ENCODE measurements at regions not wholly inside any gene's neighbourhood (a gene's known extent, or its start where the extent isn't known, plus 50 kb on each side); places are given as distances from the start of the nearest gene placed in this dataset.
"Not testable (repeated sequence)": the region's sequence is repeated elsewhere in the genome, so short reads cannot be mapped to it uniquely, and the experiment has no call there.

DNA sequence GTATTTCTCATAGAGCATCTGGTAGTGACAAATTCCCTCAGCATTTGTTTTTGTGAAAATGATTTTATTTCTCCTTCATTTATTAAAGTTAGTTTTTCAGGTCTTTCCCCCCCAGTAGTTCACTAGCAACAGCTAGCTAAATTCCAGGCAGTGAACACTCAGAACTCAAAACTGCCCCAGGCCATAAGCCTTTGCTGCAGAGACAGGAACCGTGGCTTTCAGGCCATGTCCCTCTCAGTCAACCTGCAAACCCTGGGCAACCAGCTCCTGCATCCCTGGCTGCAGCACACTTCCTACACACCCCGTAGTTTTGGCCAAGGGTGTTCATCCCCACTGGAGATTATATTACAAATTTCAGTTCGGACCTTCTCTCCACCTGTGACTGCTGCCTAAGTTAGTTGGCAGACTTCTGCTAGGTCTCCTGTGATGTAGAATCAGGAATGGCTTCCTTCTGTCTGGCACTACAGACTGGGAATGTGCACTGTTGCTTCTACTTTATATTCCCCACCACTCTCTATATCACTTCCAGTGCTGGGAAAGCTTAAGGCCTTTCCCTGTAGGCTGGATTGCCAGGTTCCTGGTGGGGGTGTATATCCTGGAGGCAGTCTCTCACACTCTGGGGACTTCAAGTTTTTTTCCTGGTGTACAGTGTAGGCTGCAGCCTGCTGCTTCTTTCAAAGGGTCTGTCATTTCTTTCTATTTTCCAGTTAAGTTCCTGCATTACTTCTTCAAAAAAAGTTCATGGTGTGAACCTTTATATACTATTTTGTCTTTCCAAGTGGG is 924.4 kb upstream of the LRFN5 start:
- no peak for DNase-seq

GRCh38 chr14:40679256-40679655 is 927.4 kb upstream of the LRFN5 start:
- DNase-seq, result no peak

- DNase-seq, result not testable (repeated sequence)
Observed at GRCh38 chr14:40677206-40677605, 929.5 kb upstream of the LRFN5 start.

DNA sequence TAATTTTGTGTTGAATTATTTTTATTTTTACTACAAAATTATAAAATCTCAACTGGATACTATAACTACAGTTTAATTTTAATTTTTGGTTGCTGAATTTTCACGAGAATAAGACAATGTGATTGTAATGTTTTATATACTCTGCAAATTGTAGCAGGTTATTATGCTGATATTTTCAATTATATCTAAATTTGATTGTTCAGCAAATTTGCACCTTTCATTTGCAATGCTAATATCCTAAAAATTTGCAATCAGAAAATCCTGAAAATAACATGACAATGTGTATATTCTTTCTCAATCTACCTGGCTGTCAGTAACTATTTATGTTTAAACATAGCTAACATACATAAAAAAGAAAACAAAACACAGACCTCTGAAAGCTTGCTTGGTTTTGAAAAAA is 932.2 kb upstream of the LRFN5 start:
- no peak for DNase-seq

DNA sequence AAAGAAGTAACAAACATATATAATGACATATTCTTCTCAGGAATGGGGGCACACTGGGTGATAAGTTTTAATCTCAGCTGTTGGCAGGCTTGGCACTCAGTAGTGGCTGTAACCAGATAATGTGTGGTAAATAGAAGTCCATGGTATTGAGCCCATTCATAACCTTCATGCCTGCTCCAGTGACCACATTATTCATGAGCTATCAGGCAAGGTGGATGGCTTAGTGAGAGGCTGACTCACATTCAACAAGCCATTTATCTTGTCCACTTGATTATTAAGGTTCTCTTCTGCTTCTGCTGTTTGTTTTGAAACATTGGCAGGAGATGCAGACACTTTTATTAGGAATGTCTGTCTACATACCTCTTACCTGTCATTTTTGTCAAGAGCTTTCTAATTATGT is 950.4 kb upstream of the LRFN5 start:
- no peak for DNase-seq

GRCh38 chr14:40652089-40652691 is 954.5 kb upstream of the LRFN5 start:
- no peak for DNase-seq

DNA sequence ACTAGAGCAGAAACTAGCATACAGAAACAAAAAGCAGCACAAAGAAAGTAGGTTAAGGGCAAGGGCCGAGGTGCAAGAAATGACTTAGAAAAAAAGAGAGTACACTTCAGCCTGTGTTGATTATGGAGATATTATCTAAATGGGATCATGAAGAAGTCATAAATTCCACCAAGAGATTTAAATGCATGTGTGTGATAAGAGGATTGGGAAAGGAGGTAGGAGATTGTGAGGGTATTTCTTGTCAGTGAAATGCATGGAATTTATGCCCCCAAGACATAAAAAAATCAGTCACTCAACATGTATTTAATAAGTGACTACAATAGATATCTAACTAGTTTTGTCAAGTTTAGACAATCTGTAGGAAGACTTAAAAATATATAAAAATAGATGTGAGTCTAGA is 976.2 kb upstream of the LRFN5 start:
- DNase-seq, result no peak

DNA sequence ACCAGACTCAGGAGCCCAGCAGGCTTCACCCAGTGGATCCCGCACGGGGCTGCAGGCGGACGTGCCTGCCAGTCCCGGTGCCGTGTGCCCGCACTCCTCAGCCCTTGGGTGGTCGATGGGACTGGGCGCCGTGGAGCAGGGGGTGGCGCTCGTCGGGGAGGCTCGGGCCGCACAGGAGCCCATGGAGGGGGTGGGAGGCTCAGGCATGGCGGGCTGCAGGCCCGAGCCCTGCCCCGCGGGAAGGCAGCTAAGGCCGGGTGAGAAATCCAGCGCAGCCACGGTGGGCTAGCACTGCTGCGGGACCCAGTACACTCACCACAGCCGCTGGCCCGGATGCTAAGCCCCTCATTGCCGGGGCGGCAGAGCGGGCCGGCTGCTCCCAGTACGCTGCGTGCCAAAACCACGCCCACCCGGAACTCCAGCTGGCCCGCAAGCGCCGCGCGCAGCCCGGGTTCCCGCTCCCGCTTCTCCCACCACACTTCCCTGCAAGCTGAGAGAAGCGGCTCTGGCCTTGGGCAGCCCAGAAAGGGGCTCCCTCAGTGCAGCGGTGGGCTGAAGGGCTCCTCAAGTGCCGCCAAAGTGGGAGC is 977.0 kb upstream of the LRFN5 start:
- DNase-seq, result not testable (repeated sequence)

DNA sequence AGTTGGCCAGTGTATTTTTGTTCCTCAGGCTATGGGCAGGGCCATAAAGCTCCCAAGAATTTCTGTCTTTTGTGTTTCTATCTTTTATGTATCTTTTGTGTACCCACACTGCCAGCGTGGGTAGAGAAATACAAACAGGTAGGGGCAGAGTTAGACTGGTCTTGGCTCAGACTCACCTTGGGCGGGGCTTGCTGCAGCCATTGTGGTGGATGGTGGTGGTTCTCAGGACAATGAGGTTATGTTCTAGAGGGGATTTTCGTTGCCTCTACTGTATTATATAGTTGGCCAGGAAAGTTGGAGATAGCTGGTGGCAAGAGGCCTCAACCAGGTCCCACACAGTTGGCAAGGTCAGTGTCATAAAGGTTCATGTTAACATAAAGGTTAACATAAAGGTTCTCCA is 977.5 kb upstream of the LRFN5 start:
- no peak for DNase-seq

DNA sequence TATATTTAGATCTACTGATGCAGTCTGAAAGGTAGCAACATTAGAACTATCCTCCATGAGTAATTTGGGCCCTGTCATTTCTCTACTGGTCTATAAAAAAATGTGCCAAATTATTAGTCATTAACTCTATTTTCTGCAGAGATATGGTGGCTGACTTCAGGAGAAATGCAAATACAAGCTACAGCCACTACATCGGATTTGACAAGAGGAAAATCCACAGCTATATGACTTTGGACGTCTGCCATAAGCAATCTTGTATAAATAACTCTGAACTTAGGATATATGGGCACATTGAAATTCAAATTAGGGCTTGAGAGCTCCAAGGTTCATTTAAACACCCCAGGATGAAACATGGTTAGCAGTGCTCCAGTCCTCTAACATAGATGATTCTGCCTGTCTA is 983.0 kb upstream of the LRFN5 start:
- DNase-seq, result no peak

GRCh38 chr14:40618225-40618898 is 988.3 kb upstream of the LRFN5 start:
- no peak for DNase-seq

DNA sequence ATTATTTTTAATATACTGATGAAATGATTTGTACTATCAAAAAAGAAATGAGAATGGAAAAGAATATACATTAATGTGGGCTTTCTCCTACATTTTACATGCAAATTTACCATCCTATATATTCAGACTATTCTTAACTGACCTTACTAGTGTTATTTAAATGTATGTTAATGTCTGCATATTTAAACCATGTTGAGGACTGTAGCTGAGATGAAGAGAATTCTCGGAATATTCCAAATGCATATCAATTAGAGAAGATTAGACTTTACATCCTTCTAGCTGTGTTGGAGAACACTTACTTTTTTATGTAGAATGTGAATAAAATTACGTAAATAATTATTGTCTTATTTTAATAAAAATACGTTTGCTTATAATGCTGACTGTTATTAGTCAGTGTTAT is 990.1 kb upstream of the LRFN5 start:
- no peak for DNase-seq

GRCh38 chr14:40601063-40601462 is 1005.6 kb upstream of the LRFN5 start:
- no peak for DNase-seq

GRCh38 chr14:40599725-40600124 is 1007.0 kb upstream of the LRFN5 start:
- DNase-seq, result no peak

DNA sequence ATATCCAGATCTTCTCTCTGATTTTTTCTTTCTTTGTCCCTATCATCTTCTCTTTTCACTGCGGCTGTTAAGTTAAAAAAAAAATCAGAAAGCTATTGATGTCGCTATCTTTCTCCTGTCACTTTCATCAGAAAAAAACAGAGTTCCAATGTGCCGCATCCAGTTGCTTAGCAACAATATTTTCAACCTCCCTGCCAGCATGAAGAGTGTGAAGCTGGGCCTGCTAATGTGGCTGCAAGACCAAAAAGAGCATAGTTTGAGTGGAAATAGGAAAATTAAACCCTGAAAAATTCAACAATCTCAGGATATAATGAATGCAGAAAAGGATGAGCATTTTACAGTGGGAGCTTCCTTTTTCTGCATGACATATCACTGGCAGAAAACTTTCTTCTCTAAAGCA is 1025.4 kb upstream of the LRFN5 start:
- DNase-seq, result no peak

DNA sequence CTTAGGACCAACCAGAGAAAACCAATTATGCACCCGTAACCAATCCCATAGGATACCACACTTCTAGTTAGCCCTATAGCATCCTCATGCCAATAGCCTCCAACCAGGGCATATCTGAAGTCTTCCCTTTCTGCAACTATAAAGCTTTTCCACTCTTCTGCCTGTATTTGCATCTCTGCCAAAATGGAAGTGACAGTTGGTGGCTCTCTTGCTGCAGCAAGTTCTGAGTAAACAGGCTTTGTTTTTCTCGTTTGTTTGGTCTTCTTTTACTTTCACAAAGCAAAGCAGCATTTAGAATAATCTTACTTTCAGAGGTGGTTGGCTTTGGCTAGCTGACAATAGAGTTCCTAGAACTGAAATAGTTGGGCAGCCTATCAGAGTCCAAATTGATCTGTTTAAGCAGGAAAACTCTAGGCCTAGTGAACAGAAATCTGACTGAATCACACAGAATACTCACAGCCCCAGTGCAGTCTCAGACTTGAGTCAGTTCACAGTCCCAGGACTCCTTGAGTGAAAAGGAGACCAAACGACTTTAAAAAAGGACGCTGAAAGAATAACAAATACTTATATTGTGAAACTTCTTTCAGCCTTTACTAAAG is 1029.7 kb upstream of the LRFN5 start:
- DNase-seq, result no peak

GRCh38 chr14:40574780-40575179 is 1031.9 kb upstream of the LRFN5 start:
- DNase-seq, result no peak

DNA sequence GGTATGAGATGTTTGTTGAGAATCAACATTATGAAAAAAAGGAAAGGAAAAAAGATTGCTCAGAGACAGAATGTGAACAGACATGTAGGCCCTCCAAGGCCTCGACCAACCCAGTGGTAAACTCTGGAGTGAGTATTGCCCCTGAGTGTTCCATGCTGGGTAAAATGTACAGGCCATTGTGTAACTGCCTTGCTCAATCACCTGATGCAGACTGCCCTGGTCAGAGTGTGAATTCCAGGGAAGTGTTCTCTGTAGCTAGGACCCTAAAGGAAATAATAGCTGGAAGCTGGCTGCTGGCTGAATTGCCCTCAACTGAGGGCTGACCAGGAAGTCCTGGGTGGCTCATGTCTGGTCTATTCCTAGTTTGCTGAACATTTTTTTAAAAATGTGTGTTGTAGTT is 1081.4 kb upstream of the LRFN5 start:
- DNase-seq, result no peak

DNA sequence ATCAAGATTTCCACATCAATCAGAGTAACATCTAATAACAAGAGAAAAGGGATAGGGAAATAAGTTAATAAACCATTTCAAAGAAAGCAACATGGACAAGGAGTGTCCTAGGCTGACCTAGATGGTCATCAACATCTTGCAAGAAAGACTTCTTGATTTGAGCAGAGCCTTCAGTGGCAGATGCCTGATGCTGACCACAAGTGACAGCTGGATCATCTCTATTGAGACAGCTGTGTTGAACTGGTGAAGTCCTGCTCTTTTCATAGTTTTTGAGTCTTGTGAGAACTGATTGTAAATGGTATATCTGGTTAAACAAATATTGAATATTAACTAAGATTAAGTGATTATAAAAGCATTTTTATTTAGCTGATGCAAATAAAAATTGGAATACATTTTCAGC is 1083.6 kb upstream of the LRFN5 start:
- DNase-seq, result no peak

GRCh38 chr14:40494483-40494882 is 1062.2 kb upstream of the FBXO33 start:
- DNase-seq, result no peak

- no peak for DNase-seq
Observed at GRCh38 chr14:40487824-40488223, 1055.6 kb upstream of the FBXO33 start.

GRCh38 chr14:40485688-40486087 is 1053.5 kb upstream of the FBXO33 start:
- no peak for DNase-seq

- no peak for DNase-seq
Observed at GRCh38 chr14:40476005-40476404, 1043.8 kb upstream of the FBXO33 start.

DNA sequence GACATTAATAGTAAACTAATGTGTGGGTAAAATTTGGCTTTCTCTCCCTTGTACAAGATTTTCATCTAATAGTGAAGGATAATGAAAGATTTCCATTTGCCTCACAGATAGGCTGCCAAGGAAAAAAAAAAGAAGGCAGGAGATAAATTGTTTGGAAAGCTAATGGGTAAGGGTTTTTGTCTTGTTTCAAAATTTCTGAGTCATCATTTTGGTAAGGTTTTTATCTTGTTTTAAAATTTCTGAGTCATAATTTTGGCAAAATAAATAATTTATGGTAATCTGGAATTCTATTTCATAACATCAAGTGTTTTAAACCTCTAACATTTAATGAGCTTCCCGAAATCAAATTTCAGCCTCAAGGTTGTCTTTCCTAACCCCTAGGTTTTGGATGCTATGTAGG is 1035.7 kb upstream of the FBXO33 start:
- no peak for DNase-seq

Measured in suppressor macrophage treated with lipopolysaccharide for 1 hour (primary cell).